T-helper 17 cell (primary cell): ENCODE measurements at regions not wholly inside any gene's neighbourhood (a gene's known extent, or its start where the extent isn't known, plus 50 kb on each side); places are given as distances from the start of the nearest gene placed in this dataset.
"Not testable (repeated sequence)": the region's sequence is repeated elsewhere in the genome, so short reads cannot be mapped to it uniquely, and the experiment has no call there.

Source experiments
- ATAC-seq: fragments of 150-1000 bp; cut with Tn5 transposase; 2 replicates; pipeline ENCODE4 v1.10.0; 2021; ENCODE audit warnings: mild to moderate bottlenecking, moderate library complexity
- DNase-seq, 3 donors: peaks; one replicate each; pipeline versions ENCODE4 v3.0.0 to v3.0.0-alpha.2; 2020 to 2021
- H3K9me3 ChIP-seq: one replicate; pipeline ENCODE4 v1.7.0; 2013; ENCODE audit warnings: low read length, mild to moderate bottlenecking; ENCODE audit not compliant: control insufficient read depth, poor library complexity, severe bottlenecking
- H3K27ac Mint-ChIP-seq: one replicate; pipeline ENCODE4 v1.8.0; 2022; ENCODE audit warnings: mild to moderate bottlenecking, moderate library complexity, mixed read lengths
- H3K27me3 Mint-ChIP-seq: one replicate; pipeline ENCODE4 v1.8.0; 2022; ENCODE audit warnings: mixed read lengths
- H3K36me3 Mint-ChIP-seq: one replicate; pipeline ENCODE4 v1.8.0; 2022; ENCODE audit warnings: low read depth, mixed read lengths
- H3K4me1 Mint-ChIP-seq: one replicate; pipeline ENCODE4 v1.8.0; 2022; ENCODE audit warnings: mild to moderate bottlenecking, mixed read lengths
- H3K4me3 Mint-ChIP-seq: one replicate; pipeline ENCODE4 v1.8.0; 2022; ENCODE audit warnings: mild to moderate bottlenecking, moderate library complexity, mixed read lengths

DNA sequence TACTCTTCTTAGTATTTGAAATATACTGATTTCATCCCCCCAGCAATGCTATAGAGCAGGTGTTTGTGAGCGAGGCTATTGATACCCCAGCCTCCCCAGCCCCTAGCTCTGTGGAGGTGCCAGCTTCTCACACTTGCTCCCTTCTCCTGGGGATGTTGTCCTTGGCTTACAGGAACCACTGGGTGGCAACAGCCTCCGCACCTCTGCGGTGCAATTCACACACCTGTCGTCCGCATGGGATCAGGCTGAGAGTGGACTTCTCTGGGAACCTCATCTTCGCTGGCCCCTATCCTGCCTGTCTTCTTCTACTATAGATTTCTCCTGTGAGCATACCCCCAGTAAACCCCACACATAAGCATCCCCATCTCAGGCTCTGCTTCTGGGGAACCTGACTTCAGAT is 103.9 kb upstream of the SLC6A11 start:
- DNase-seq (no peak), ATAC-seq (no peak)
- peaks cover 7% of the 10 kb centered on the region for H3K36me3 Mint-ChIP-seq
- H3K4me3 Mint-ChIP-seq = no peak overlapping the region
- peaks cover 4% of the 10 kb centered on the region for H3K4me1 Mint-ChIP-seq
- no peak overlapping the region for H3K27ac Mint-ChIP-seq
- H3K9me3 ChIP-seq = no peaks in the 10 kb centered on the region
- peaks cover 48% of the 10 kb centered on the region for H3K27me3 Mint-ChIP-seq

DNA sequence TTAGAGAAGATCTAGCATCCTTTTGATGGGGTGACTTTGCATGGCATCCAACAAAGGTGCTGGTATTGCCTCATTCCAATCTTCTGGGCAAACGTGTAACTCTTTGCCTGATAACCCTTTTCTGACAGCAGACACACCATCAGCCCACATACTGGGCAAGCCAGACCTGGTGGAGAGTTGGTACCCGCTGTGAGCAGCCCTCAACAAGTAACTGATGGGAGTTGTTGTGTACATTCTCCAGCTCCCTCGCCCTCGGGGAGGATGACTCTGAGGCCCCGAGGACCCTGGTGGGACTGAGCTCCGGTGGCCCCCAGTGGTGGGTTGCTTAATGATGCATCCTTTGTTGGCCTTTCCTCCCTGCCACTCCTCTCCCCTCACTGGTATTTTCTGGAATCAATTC is 102.4 kb upstream of the SLC6A11 start:
- H3K4me1 Mint-ChIP-seq = peaks cover 2% of the 10 kb centered on the region
- peaks cover 49% of the 10 kb centered on the region for H3K27me3 Mint-ChIP-seq
- DNase-seq (no peak), ATAC-seq (no peak)
- H3K4me3 Mint-ChIP-seq = no peak overlapping the region
- no peaks in the 10 kb centered on the region for H3K9me3 ChIP-seq
- H3K27ac Mint-ChIP-seq = no peak overlapping the region
- H3K36me3 Mint-ChIP-seq = peaks cover 7% of the 10 kb centered on the region

DNA sequence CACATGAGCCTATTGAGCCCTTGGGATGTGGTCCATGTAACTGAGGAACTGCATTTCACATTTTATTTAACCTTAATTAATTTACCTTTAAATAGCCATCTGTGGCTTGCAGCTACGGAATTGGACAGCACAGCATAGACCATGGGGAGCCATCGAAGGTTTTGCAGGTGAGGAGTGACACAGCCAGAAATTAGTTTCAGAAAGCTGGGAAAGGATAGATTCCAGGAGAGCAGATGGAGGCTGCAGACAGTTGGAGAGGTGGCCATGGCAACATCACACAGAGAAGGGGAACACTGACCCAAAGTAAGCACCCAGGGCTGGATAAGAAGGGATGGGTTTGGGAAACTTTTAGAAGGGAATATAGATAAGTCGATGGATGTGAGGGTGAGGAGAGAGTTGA is 100.1 kb upstream of the SLC6A11 start:
- Mint-ChIP-seq H3K4me1 (no peaks in the 10 kb centered on the region), H3K36me3 (peaks cover 4% of the 10 kb centered on the region), H3K27ac (no peak overlapping the region), H3K27me3 (peaks cover 29% of the 10 kb centered on the region), H3K4me3 (no peak overlapping the region)
- no peaks in the 10 kb centered on the region for H3K9me3 ChIP-seq
- no peak for DNase-seq
- ATAC-seq = no peak

DNA sequence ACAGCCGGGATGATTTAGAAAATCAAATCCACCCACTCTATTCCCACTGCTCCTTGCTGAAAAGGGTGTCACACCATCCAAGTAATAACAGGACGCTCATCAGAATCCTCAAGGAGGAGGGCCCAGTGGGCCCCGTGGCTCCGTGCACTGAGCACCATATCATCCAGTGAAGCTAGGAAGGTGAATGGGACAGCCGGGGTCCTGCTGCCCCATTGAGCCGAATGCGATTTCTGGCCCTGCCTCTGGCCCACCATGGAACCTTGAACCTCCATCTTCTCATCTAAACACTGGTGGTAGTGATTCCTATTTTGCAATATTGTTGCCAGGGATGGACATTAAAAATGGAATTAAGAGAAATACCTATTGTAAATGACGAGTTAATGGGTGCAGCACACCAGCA is 99.1 kb upstream of the SLC6A11 start:
- DNase-seq (no peak), ATAC-seq (no peak)
- peaks cover 4% of the 10 kb centered on the region for H3K36me3 Mint-ChIP-seq
- no peaks in the 10 kb centered on the region for H3K9me3 ChIP-seq
- H3K4me3 Mint-ChIP-seq = no peak overlapping the region
- H3K4me1 Mint-ChIP-seq = no peaks in the 10 kb centered on the region
- no peak overlapping the region for H3K27ac Mint-ChIP-seq
- H3K27me3 Mint-ChIP-seq = peaks cover 31% of the 10 kb centered on the region

DNA sequence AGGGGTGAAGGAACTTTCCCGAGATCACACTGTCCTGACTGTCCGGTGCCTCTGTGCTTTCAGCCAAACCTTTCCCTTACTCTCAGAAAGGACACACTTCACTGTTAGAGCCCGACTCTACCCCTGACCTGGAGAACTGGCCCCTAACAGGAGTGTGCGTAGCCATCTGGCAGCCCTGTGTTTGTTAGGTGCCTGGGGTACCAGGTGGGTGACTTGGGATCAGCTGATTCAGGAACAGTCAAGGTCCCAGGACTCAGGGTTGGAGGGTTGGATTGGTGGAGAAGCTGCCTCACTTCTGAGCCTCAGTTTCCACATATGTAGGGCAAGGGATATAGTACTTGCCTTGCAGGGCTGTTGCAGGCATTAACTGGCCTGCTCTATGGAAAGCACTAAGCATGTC is 98.3 kb upstream of the SLC6A11 start:
- DNase-seq (no peak), ATAC-seq (no peak)
- Mint-ChIP-seq H3K27me3 (peaks cover 31% of the 10 kb centered on the region), H3K36me3 (peaks cover 4% of the 10 kb centered on the region), H3K4me3 (no peak overlapping the region), H3K4me1 (no peaks in the 10 kb centered on the region), H3K27ac (no peak overlapping the region)
- no peaks in the 10 kb centered on the region for H3K9me3 ChIP-seq

DNA sequence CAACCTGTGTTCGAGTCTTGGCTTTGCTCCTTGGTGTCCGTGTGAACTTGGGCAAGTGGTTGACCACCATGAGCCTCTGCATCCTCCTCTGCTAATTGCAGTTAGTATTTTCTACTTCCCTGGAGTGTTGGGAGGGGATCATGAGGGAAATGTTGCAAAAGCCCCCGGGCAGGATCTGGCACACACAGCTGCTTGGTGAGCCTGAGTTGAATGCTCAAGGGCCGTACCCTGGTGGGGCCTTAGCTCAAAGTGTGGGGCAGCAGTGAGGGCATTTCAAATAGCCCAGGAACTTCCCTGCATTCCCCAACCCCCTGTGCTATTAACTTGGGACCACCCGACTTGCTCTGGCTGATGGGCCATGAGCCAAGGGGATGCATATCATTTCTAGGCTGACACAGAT is 94.9 kb upstream of the SLC6A11 start:
- Mint-ChIP-seq H3K27me3 (peaks cover 38% of the 10 kb centered on the region), H3K27ac (no peak overlapping the region), H3K36me3 (peaks cover 4% of the 10 kb centered on the region), H3K4me3 (no peak overlapping the region), H3K4me1 (no peaks in the 10 kb centered on the region)
- ATAC-seq (no peak), DNase-seq (no peak)
- H3K9me3 ChIP-seq = no peaks in the 10 kb centered on the region

DNA sequence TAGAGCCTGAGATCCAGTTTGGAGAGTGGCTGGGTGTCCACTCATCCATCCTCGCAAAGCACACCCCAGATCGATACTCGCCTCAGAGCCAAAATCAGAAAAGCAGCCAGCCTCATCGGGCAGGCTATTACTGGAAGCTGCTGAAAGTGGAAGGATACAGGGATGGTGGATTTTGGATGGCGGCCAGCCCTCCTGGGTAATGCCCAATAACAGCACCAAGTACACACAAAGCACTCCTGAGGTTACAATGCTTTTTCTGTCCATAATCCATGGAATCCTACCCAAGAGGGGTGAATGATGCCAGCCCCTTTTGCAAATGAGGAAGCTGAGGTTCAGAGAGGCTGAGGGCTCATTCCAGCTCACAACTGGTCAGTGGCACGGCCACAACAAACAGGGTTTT is 93.1 kb upstream of the SLC6A11 start:
- ATAC-seq = no peak
- H3K4me1 Mint-ChIP-seq = no peaks in the 10 kb centered on the region

DNA sequence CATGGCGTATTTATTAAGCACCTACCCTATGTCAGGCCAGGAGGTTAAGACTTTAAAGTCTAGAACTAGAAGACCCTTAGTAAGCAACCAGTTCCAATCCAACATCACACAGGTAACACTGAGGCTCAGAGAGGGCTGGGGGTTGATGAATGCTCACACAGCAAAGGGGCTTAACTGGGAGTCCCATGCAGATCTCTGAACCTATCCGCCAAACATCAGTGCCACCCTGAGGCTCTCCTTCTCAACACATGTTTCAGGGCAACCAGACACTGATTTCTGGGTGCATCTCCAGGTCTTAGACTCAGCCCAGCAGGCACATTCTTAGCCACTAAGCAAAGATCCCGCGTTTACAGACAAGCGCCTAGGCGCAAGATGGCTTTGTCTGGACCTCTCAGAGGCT is 92.0 kb upstream of the SLC6A11 start:
- Mint-ChIP-seq H3K36me3 (peaks cover 2% of the 10 kb centered on the region), H3K4me1 (no peaks in the 10 kb centered on the region), H3K27ac (no peak overlapping the region), H3K4me3 (no peak overlapping the region), H3K27me3 (peaks cover 43% of the 10 kb centered on the region)
- ATAC-seq = no peak
- no peak for DNase-seq
- no peaks in the 10 kb centered on the region for H3K9me3 ChIP-seq

More for the DNA sequence above, 93.1 kb upstream of the SLC6A11 start:
- no peak for DNase-seq
- Mint-ChIP-seq H3K4me3 (no peak overlapping the region), H3K27ac (no peak overlapping the region), H3K36me3 (no peaks in the 10 kb centered on the region), H3K27me3 (peaks cover 37% of the 10 kb centered on the region)
- H3K9me3 ChIP-seq = no peaks in the 10 kb centered on the region

DNA sequence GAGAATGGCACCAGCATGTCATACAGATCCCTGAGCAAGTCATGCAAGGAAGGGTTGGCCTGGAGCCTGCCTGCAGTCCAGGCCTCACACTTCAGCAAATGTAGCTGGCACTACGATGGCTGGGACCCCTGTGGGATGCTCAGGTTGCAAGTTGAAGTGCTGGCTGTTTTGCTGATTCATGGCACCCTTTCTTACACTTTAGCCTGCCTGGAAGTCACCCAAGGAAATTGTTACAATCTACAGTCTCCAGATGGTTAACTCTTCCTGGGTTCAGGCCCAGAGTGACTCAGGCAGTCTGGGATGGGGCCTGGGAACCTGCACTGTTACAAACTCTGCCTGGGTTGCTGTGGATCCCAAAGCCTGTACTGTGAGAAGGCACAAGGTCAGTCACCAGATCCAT is 91.0 kb upstream of the SLC6A11 start:
- H3K36me3 Mint-ChIP-seq = peaks cover 2% of the 10 kb centered on the region
- ATAC-seq (no peak), DNase-seq (no peak)
- no peaks in the 10 kb centered on the region for H3K9me3 ChIP-seq
- no peaks in the 10 kb centered on the region for H3K4me1 Mint-ChIP-seq
- no peak overlapping the region for H3K27ac Mint-ChIP-seq
- H3K27me3 Mint-ChIP-seq = peaks cover 51% of the 10 kb centered on the region
- no peak overlapping the region for H3K4me3 Mint-ChIP-seq

DNA sequence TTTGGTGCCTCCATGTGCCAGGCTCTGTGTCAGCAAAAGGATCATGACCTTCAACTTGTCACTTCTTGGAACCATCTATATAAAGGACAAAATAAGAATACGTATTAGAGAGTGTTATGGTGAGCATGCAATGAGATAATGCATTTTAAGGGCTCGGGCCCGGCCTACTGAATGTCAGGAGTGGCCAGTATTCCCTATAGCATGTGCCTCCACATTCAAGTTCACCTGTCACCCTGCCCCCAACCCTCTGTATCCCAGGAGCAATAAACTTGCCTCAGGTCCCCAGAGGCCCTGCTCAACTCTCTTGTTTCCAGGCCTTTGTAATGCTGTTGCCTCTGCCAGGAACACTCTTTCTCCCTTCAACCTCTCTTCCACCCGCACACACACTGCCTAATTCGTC is 90.2 kb upstream of the SLC6A11 start:
- ATAC-seq (no peak), DNase-seq (no peak)
- H3K9me3 ChIP-seq = no peaks in the 10 kb centered on the region
- H3K27me3 Mint-ChIP-seq = peaks cover 54% of the 10 kb centered on the region
- no peaks in the 10 kb centered on the region for H3K4me1 Mint-ChIP-seq
- no peak overlapping the region for H3K4me3 Mint-ChIP-seq
- peaks cover 2% of the 10 kb centered on the region for H3K36me3 Mint-ChIP-seq
- no peak overlapping the region for H3K27ac Mint-ChIP-seq

DNA sequence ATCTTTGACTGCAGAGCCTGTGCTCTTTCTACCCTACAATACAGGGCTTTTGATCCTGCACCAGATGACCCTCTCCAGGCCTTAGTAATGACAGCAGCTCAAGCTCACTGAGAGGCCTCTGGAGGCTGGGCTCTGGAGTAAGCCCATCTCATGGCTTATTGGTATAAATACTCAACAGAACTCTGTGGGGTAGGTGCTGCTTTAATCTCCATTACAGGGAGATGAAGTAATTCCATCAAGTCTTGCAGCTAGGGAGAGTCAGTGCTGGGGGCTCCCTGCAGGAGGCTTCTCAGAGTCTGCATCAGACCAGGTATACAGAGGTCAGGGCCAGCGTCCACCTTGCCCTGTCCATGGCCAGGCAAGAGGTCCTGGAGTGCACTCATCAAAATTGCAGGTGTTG is 89.2 kb upstream of the SLC6A11 start:
- no peak for ATAC-seq
- peaks cover 2% of the 10 kb centered on the region for H3K36me3 Mint-ChIP-seq

DNA sequence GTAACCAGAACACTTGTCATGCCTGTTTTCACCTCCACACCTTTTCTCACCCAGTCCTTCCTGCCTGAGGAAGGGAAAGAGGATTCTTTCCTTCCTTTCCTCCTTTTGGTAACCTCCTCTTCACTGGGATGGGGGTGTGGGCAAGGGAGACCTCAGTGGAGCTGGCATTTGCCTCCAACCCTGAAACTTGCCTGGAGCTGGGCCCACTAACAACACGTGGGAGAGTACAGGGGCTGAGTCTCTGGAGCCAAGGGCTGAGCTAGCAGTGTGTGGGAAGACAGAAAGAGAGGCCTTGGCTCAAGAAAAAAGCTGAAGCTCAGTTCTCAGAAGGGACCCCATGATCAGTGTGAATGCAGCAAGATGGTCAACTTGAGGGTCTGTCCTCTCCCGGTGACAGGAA is 86.6 kb upstream of the SLC6A11 start:
- peaks cover 2% of the 10 kb centered on the region for H3K36me3 Mint-ChIP-seq
- H3K9me3 ChIP-seq = peaks cover 6% of the 10 kb centered on the region
- H3K4me1 Mint-ChIP-seq = no peaks in the 10 kb centered on the region
- no peak overlapping the region for H3K27ac Mint-ChIP-seq
- peaks cover 36% of the 10 kb centered on the region for H3K27me3 Mint-ChIP-seq
- DNase-seq (no peak), ATAC-seq (no peak)
- no peak overlapping the region for H3K4me3 Mint-ChIP-seq

More for the DNA sequence above, 89.2 kb upstream of the SLC6A11 start:
- no peaks in the 10 kb centered on the region for H3K9me3 ChIP-seq
- Mint-ChIP-seq H3K27ac (no peak overlapping the region), H3K4me3 (no peak overlapping the region), H3K27me3 (peaks cover 50% of the 10 kb centered on the region), H3K4me1 (no peaks in the 10 kb centered on the region)
- DNase-seq = no peak

DNA sequence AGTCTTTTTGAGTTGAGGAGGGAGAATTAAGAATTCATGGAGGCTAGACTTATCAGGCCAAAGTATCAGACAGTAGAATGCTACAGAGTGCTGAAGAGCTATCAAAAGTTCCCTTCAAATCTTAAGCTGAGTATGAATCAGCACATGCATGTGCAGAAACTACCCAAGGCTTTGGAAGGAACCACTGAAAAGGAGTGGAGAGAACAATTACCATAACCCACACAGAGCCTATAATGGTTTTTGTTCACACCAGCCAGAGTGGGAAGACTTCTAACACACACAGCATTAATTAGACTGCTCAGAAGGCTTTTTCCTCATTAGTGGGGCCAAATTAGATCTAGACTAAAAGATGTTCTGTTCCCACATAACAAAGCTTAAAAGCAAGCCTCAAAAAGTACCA is 83.7 kb upstream of the SLC6A11 start:
- Mint-ChIP-seq H3K36me3 (peaks cover 4% of the 10 kb centered on the region), H3K4me3 (no peak overlapping the region), H3K27me3 (peaks cover 37% of the 10 kb centered on the region)

DNA sequence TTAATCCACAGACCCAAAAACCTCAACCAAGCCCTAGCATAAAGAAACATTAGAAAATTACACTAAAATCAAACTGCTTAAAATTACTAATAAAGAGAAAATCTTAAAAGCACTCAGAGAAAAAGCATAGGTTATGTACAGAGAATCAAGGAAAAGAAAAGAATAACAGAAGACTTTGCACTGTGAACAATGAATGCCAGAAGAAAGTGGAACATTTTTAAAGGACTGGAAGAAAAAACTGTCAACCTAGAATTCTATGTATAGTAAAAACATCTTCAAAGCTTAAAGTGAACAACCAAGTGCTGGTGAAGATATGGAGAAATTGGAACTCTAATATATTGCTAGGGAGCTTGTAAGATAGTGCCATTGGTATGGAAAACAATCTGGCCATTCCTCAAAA is 82.7 kb upstream of the SLC6A11 start:
- peaks cover 40% of the 10 kb centered on the region for H3K27me3 Mint-ChIP-seq

More for the DNA sequence above, 83.7 kb upstream of the SLC6A11 start:
- DNase-seq (no peak), ATAC-seq (no peak)
- no peaks in the 10 kb centered on the region for H3K4me1 Mint-ChIP-seq
- no peak overlapping the region for H3K27ac Mint-ChIP-seq
- H3K9me3 ChIP-seq = peaks cover 6% of the 10 kb centered on the region

DNA sequence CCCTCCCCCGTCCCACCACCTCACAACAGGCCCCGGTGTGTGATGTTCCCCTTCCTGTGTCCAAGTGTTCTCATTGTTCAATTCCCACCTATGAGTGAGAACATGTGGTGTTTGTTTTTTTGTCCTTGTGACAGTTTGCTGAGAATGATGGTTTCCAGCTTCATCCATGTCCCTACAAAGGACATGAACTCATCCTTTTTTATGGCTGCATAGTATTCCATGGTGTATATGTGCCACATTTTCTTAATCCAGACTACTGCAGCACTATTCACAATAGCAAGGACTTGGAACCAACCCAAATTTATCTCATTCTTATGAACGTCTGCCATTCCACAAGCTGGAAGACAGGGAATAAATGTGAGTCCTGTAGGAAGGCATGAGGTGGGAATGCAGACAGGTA is 79.6 kb upstream of the SLC6A11 start:
- not testable (repeated sequence) for H3K4me3 Mint-ChIP-seq, H3K27ac Mint-ChIP-seq, H3K9me3 ChIP-seq, ATAC-seq, H3K4me1 Mint-ChIP-seq, DNase-seq, H3K36me3 Mint-ChIP-seq
- peaks cover 47% of the 10 kb centered on the region for H3K27me3 Mint-ChIP-seq

More for the DNA sequence above, 82.7 kb upstream of the SLC6A11 start:
- no peak for ATAC-seq
- Mint-ChIP-seq H3K36me3 (peaks cover 2% of the 10 kb centered on the region), H3K27ac (no peak overlapping the region), H3K4me1 (no peaks in the 10 kb centered on the region), H3K4me3 (no peak overlapping the region)
- DNase-seq = no peak
- peaks cover 6% of the 10 kb centered on the region for H3K9me3 ChIP-seq
